SK-N-SH (cell line): ENCODE measurements at regions not wholly inside any gene's neighbourhood (a gene's known extent, or its start where the extent isn't known, plus 50 kb on each side); places are given as distances from the start of the nearest gene placed in this dataset.

ENCODE experiments used
- CHD2 ChIP-seq: fragments of 150-350 bp; IDR thresholded peaks from 2 replicates; pipeline ENCODE4 v1.6.1; 2018; ENCODE audit warnings: low read length; ENCODE audit not compliant: partially characterized antibody
- EP300 ChIP-seq, 2 experiments: IDR thresholded peaks; 2 replicates each; pipeline versions ENCODE4 v1.4.0 to v1.6.1; 2012; ENCODE audit warnings: borderline replicate concordance in 1 of 2, low read depth in 1 of 2, low read length in 1 of 2
- POLR2AphosphoS5 ChIP-seq: IDR thresholded peaks from 2 replicates; pipeline ENCODE4 v1.6.1; 2012; ENCODE audit warnings: low read depth, low read length
- RAD21 ChIP-seq: IDR thresholded peaks from 2 replicates; pipeline ENCODE4 v1.6.1; 2012; ENCODE audit warnings: mild to moderate bottlenecking, low read length
- SMC3 ChIP-seq: IDR thresholded peaks from 2 replicates; pipeline ENCODE4 v1.6.1; 2012; ENCODE audit warnings: low read depth, low read length, improper control_type of control experiment
- TEAD4 ChIP-seq: IDR thresholded peaks from 2 replicates; pipeline ENCODE4 v1.4.0; 2012; ENCODE audit warnings: mild to moderate bottlenecking, borderline replicate concordance; ENCODE audit not compliant: insufficient read depth
- YY1 ChIP-seq: IDR thresholded peaks from 2 replicates; pipeline ENCODE4 v1.4.0; 2012; ENCODE audit warnings: low read depth, mild to moderate bottlenecking
- TF ChIP-seq, protein P1 (sequence below): fragments of 200-600 bp; sonication (generic); IDR thresholded peaks from 2 replicates; pipeline ENCODE4 v1.6.1; 2017; ENCODE audit warnings: antibody characterized with exemption, mild to moderate bottlenecking, moderate library complexity
- TF ChIP-seq, protein P2 (sequence below): IDR thresholded peaks from 2 replicates; pipeline ENCODE4 v1.6.1; 2012; ENCODE audit warnings: mild to moderate bottlenecking, low read depth, low read length, moderate library complexity
- TF ChIP-seq, protein P3 (sequence below): fragments of 150-350 bp; IDR thresholded peaks from 2 replicates; pipeline ENCODE4 v1.6.1; 2017; ENCODE audit warnings: antibody characterized with exemption, low read length, low read depth, borderline replicate concordance
- TF ChIP-seq, protein P4 (sequence below): IDR thresholded peaks from 2 replicates; pipeline ENCODE4 v1.4.0; 2012; ENCODE audit warnings: low read depth, borderline replicate concordance

DNA sequence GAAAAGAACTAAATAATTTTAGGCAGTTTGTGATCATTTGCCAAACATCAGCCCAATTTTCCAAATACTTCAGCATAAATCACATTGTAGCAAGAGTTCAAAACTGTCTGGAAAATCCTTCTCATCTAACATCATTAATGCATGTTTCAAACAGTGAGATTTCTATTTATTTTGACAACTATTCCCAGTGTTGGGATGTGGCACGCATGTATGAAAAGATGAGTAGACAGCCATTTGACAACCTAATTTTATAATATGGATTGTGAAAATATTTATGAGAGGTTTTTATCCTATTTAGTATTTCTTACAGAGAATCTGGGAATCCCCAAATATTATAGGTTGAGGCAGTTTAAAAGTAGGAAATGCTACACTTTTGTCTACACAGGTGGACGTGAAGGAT lies 357.6 kb upstream of the ARID1B start:
- TF ChIP-seq YY1: no peak
- TF ChIP-seq, protein P1, sequence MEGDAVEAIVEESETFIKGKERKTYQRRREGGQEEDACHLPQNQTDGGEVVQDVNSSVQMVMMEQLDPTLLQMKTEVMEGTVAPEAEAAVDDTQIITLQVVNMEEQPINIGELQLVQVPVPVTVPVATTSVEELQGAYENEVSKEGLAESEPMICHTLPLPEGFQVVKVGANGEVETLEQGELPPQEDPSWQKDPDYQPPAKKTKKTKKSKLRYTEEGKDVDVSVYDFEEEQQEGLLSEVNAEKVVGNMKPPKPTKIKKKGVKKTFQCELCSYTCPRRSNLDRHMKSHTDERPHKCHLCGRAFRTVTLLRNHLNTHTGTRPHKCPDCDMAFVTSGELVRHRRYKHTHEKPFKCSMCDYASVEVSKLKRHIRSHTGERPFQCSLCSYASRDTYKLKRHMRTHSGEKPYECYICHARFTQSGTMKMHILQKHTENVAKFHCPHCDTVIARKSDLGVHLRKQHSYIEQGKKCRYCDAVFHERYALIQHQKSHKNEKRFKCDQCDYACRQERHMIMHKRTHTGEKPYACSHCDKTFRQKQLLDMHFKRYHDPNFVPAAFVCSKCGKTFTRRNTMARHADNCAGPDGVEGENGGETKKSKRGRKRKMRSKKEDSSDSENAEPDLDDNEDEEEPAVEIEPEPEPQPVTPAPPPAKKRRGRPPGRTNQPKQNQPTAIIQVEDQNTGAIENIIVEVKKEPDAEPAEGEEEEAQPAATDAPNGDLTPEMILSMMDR: no peak
- TF ChIP-seq POLR2AphosphoS5: no peak
- TF ChIP-seq, protein P2, sequence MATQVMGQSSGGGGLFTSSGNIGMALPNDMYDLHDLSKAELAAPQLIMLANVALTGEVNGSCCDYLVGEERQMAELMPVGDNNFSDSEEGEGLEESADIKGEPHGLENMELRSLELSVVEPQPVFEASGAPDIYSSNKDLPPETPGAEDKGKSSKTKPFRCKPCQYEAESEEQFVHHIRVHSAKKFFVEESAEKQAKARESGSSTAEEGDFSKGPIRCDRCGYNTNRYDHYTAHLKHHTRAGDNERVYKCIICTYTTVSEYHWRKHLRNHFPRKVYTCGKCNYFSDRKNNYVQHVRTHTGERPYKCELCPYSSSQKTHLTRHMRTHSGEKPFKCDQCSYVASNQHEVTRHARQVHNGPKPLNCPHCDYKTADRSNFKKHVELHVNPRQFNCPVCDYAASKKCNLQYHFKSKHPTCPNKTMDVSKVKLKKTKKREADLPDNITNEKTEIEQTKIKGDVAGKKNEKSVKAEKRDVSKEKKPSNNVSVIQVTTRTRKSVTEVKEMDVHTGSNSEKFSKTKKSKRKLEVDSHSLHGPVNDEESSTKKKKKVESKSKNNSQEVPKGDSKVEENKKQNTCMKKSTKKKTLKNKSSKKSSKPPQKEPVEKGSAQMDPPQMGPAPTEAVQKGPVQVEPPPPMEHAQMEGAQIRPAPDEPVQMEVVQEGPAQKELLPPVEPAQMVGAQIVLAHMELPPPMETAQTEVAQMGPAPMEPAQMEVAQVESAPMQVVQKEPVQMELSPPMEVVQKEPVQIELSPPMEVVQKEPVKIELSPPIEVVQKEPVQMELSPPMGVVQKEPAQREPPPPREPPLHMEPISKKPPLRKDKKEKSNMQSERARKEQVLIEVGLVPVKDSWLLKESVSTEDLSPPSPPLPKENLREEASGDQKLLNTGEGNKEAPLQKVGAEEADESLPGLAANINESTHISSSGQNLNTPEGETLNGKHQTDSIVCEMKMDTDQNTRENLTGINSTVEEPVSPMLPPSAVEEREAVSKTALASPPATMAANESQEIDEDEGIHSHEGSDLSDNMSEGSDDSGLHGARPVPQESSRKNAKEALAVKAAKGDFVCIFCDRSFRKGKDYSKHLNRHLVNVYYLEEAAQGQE: no peak
- TF ChIP-seq CHD2: no peak
- no peak for TF ChIP-seq RAD21
- TF ChIP-seq SMC3: no peak
- TF ChIP-seq TEAD4: no peak
- TF ChIP-seq, protein P3, sequence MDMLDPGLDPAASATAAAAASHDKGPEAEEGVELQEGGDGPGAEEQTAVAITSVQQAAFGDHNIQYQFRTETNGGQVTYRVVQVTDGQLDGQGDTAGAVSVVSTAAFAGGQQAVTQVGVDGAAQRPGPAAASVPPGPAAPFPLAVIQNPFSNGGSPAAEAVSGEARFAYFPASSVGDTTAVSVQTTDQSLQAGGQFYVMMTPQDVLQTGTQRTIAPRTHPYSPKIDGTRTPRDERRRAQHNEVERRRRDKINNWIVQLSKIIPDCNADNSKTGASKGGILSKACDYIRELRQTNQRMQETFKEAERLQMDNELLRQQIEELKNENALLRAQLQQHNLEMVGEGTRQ: no peak
- TF ChIP-seq, protein P4, sequence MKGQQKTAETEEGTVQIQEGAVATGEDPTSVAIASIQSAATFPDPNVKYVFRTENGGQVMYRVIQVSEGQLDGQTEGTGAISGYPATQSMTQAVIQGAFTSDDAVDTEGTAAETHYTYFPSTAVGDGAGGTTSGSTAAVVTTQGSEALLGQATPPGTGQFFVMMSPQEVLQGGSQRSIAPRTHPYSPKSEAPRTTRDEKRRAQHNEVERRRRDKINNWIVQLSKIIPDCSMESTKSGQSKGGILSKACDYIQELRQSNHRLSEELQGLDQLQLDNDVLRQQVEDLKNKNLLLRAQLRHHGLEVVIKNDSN: no peak
- no peak for TF ChIP-seq EP300 (IDR thresholded peaks at IDR 0.05; ENCODE audit: borderline replicate concordance in 1 of 2, low read depth in 1 of 2, low read length in 1 of 2)
